HG02588 (cell line): ENCODE measurements at regions not wholly inside any gene's neighbourhood (a gene's known extent, or its start where the extent isn't known, plus 50 kb on each side); places are given as distances from the start of the nearest gene placed in this dataset.

Source experiments
- ATAC-seq: cut with Tn5 transposase; IDR thresholded peaks from one replicate; pipeline ENCODE4 v1.9.1; 2021; ENCODE audit warnings: mild to moderate bottlenecking, moderate library complexity; ENCODE audit not compliant: unreplicated experiment

GRCh38 chr13:50687545-50687944, 155.9 kb downstream of the DLEU7 start:
- ATAC-seq = no peak

GRCh38 chr13:50690006-50690405, 153.5 kb downstream of the DLEU7 start:
- no peak for ATAC-seq

GRCh38 chr13:50691176-50691680, 152.3 kb downstream of the DLEU7 start:
- ATAC-seq = no peak

- ATAC-seq = no peak
These were observed 151.7 kb downstream of the DLEU7 start for GRCh38 chr13:50691681-50692263.

GRCh38 chr13:50692396-50692915, 151.0 kb downstream of the DLEU7 start:
- ATAC-seq = no peak

- no peak for ATAC-seq
These were observed 149.8 kb downstream of the DLEU7 start for GRCh38 chr13:50693727-50694126.

- no peak for ATAC-seq
These were observed 145.5 kb downstream of the DLEU7 start for GRCh38 chr13:50697746-50698539.

- ATAC-seq = no peak
These were observed 143.4 kb downstream of the DLEU7 start for GRCh38 chr13:50699874-50700663.

- no peak for ATAC-seq
These were observed 142.7 kb downstream of the DLEU7 start for GRCh38 chr13:50700664-50701305.

- ATAC-seq = no peak
These were observed 142.0 kb downstream of the DLEU7 start for GRCh38 chr13:50701469-50701868.

GRCh38 chr13:50706505-50706904, 137.0 kb downstream of the DLEU7 start:
- no peak for ATAC-seq

- no peak for ATAC-seq
These were observed 135.9 kb downstream of the DLEU7 start for GRCh38 chr13:50707628-50708027.

GRCh38 chr13:50708461-50708860, 135.0 kb downstream of the DLEU7 start:
- ATAC-seq = no peak

GRCh38 chr13:50709058-50709457, 134.4 kb downstream of the DLEU7 start:
- no peak for ATAC-seq

GRCh38 chr13:50711131-50711815, 132.2 kb downstream of the DLEU7 start:
- ATAC-seq = no peak

GRCh38 chr13:50711996-50712395, 131.5 kb downstream of the DLEU7 start:
- no peak for ATAC-seq

- ATAC-seq = no peak
These were observed 131.0 kb downstream of the DLEU7 start for GRCh38 chr13:50712456-50712855.

GRCh38 chr13:50712881-50713280, 130.6 kb downstream of the DLEU7 start:
- ATAC-seq = no peak

GRCh38 chr13:50713523-50714248, 129.8 kb downstream of the DLEU7 start:
- ATAC-seq = no peak

- no peak for ATAC-seq
These were observed 128.6 kb downstream of the DLEU7 start for GRCh38 chr13:50714891-50715290.
